Trophoblast cell (in vitro differentiated cells and primary cell): ENCODE measurements at regions not wholly inside any gene's neighbourhood (a gene's known extent, or its start where the extent isn't known, plus 50 kb on each side); places are given as distances from the start of the nearest gene placed in this dataset.
A peak's percentile ranks its signal among the peaks of the same experiment; 100 is the strongest.

Source experiments
- DNase-seq, 2 donors: peaks; one replicate each; pipeline ENCODE4 v3.0.0-alpha.2; 2016
- H2AFZ ChIP-seq: 2 replicates; pipeline ENCODE4 v1.6.1; 2013; ENCODE audit warnings: low read length, moderate library complexity, mild to moderate bottlenecking; ENCODE audit not compliant: insufficient read depth, poor library complexity
- H2AK5ac ChIP-seq: 2 replicates; pipeline ENCODE4 v1.6.1; 2013; ENCODE audit warnings: mild to moderate bottlenecking, low read length
- H2BK120ac ChIP-seq: 2 replicates; pipeline ENCODE4 v1.6.1; 2013; ENCODE audit warnings: low read length, mild to moderate bottlenecking, moderate library complexity; ENCODE audit not compliant: insufficient read depth, poor library complexity
- H2BK12ac ChIP-seq: 2 replicates; pipeline ENCODE4 v1.6.1; 2013; ENCODE audit warnings: mild to moderate bottlenecking, low read length, moderate library complexity
- H2BK5ac ChIP-seq: 2 replicates; pipeline ENCODE4 v1.6.1; 2013; ENCODE audit warnings: low read length, low read depth, moderate library complexity, mild to moderate bottlenecking; ENCODE audit not compliant: poor library complexity
- H3K14ac ChIP-seq: 2 replicates; pipeline ENCODE4 v1.6.1; 2013; ENCODE audit warnings: mild to moderate bottlenecking, low read length
- H3K18ac ChIP-seq: 2 replicates; pipeline ENCODE4 v1.6.1; 2013; ENCODE audit warnings: mild to moderate bottlenecking, low read length
- H3K23ac ChIP-seq: 2 replicates; pipeline ENCODE4 v1.6.1; 2013; ENCODE audit warnings: low read length
- H3K27ac ChIP-seq: 2 replicates; pipeline ENCODE4 v1.5.1; 2013; ENCODE audit warnings: low read depth, mild to moderate bottlenecking, inconsistent platforms, low read length, moderate library complexity
- H3K27me3 ChIP-seq: 2 replicates; pipeline ENCODE4 v1.6.1; 2013; ENCODE audit warnings: inconsistent platforms, mild to moderate bottlenecking, low read length, moderate library complexity; ENCODE audit not compliant: insufficient read depth
- H3K36me3 ChIP-seq, 2 experiments: 1 replicate in 1 of 2; 2 replicates in 1 of 2; pipeline ENCODE4 v1.6.1; 2013; ENCODE audit warnings: low read length in 2 of 2, mild to moderate bottlenecking in 2 of 2, moderate library complexity in 1 of 2; ENCODE audit not compliant: insufficient read depth in 2 of 2, control insufficient read depth in 1 of 2
- H3K4ac ChIP-seq: 2 replicates; pipeline ENCODE4 v1.6.1; 2013; ENCODE audit warnings: low read depth, mild to moderate bottlenecking, low read length, moderate library complexity
- H3K4me1 ChIP-seq, 2 experiments: 1 replicate in 1 of 2; 2 replicates in 1 of 2; pipeline ENCODE4 v1.6.1; 2013; ENCODE audit warnings: low read length in 2 of 2, mild to moderate bottlenecking in 2 of 2, moderate library complexity in 1 of 2; ENCODE audit not compliant: insufficient read depth in 2 of 2, control insufficient read depth in 1 of 2
- H3K4me2 ChIP-seq: 2 replicates; pipeline ENCODE4 v1.6.1; 2013; ENCODE audit warnings: inconsistent platforms, mild to moderate bottlenecking, low read length, moderate library complexity
- H3K4me3 ChIP-seq: 2 replicates; pipeline ENCODE4 v1.5.1; 2013; ENCODE audit warnings: mild to moderate bottlenecking, low read depth, low read length, inconsistent platforms
- H3K79me1 ChIP-seq: one replicate; pipeline ENCODE4 v1.6.1; 2013; ENCODE audit warnings: low read length
- H3K79me2 ChIP-seq: 2 replicates; pipeline ENCODE4 v1.6.1; 2013; ENCODE audit warnings: low read length, mild to moderate bottlenecking; ENCODE audit not compliant: control insufficient read depth, insufficient read depth, poor library complexity
- H3K9ac ChIP-seq: 2 replicates; pipeline ENCODE4 v1.6.1; 2013; ENCODE audit warnings: mild to moderate bottlenecking, low read length
- H3K9me3 ChIP-seq: 2 replicates; pipeline ENCODE4 v1.6.1; 2013; ENCODE audit warnings: low read depth, mild to moderate bottlenecking, control low read depth, inconsistent platforms, low read length; ENCODE audit not compliant: insufficient read depth
- H4K12ac ChIP-seq: 2 replicates; pipeline ENCODE4 v1.6.1; 2013; ENCODE audit warnings: low read depth, mild to moderate bottlenecking, low read length, moderate library complexity
- H4K8ac ChIP-seq: 2 replicates; pipeline ENCODE4 v1.6.1; 2013; ENCODE audit warnings: low read depth, mild to moderate bottlenecking, low read length, moderate library complexity
- H4K91ac ChIP-seq: one replicate; pipeline ENCODE4 v1.6.1; 2013; ENCODE audit warnings: low read depth, mild to moderate bottlenecking, low read length, moderate library complexity
- WGBS: extraction: QIAGEN DNeasy Blood & Tissue Kit; methylation state at CpG from one replicate; pipeline ENCODE4 v1.1.7; 2013; ENCODE audit warnings: missing lambda C conversion rate; ENCODE audit not compliant: insufficient read length, insufficient coverage; ENCODE audit errors: extremely low coverage; 5-methylcytosine and 5-hydroxymethylcytosine counted together

- Histone ChIP-seq H3K27ac (no peak overlapping the region), H3K36me3 (peaks cover 2 to 5% of the 10 kb centered on the region in 2 experiments), H3K79me2 (no peaks in the 10 kb centered on the region), H3K23ac (no peak overlapping the region), H3K4me3 (no peak overlapping the region), H3K18ac (no peak overlapping the region), H3K4ac (no peak overlapping the region), H2BK12ac (no peak overlapping the region), H3K9ac (no peak overlapping the region), H2BK120ac (no peak overlapping the region), H4K12ac (no peak overlapping the region), H3K4me1 (no peaks in the 10 kb centered on the region), H3K9me3 (no peaks in the 10 kb centered on the region), H4K91ac (no peak overlapping the region), H2BK5ac (no peak overlapping the region), H2AFZ (no peak overlapping the region), H3K27me3 (no peaks in the 10 kb centered on the region), H3K79me1 (no peaks in the 10 kb centered on the region), H4K8ac (no peak overlapping the region), H2AK5ac (no peak overlapping the region), H3K4me2 (no peak overlapping the region), H3K14ac (no peak overlapping the region)
- no CpG with 5 or more reads among the region's 2 CpGs for WGBS
- no peak for DNase-seq
Observed at GRCh38 chr6:144535630-144536029, 250.5 kb downstream of the UTRN start.

- H3K14ac ChIP-seq: no peak overlapping the region
- DNase-seq: no peak
- no peak overlapping the region for H2AK5ac ChIP-seq
- no CpG with 5 or more reads among the region's 1 CpG for WGBS
- H2BK120ac ChIP-seq: no peak overlapping the region
- H3K4ac ChIP-seq: no peak overlapping the region
- H3K9me3 ChIP-seq: no peaks in the 10 kb centered on the region
- no peak overlapping the region for H3K9ac ChIP-seq
- no peak overlapping the region for H3K23ac ChIP-seq
- no peak overlapping the region for H3K4me3 ChIP-seq
- H3K4me2 ChIP-seq: no peak overlapping the region
- no peaks in the 10 kb centered on the region for H3K79me1 ChIP-seq
- H4K8ac ChIP-seq: no peak overlapping the region
- no peak overlapping the region for H2BK12ac ChIP-seq
- H3K79me2 ChIP-seq: no peaks in the 10 kb centered on the region
- peaks cover 5% of the 10 kb centered on the region in 2 experiments for H3K36me3 ChIP-seq
- no peak overlapping the region for H4K91ac ChIP-seq
- H3K4me1 ChIP-seq: no peaks in the 10 kb centered on the region
- H2AFZ ChIP-seq: no peak overlapping the region
- no peak overlapping the region for H2BK5ac ChIP-seq
- H3K27ac ChIP-seq: no peak overlapping the region
- H4K12ac ChIP-seq: no peak overlapping the region
- H3K27me3 ChIP-seq: no peaks in the 10 kb centered on the region
- no peak overlapping the region for H3K18ac ChIP-seq
Observed at GRCh38 chr6:144536079-144536478, 250.9 kb downstream of the UTRN start.

- peak; percentile 37 to 65 for DNase-seq
- no peak overlapping the region for H4K91ac ChIP-seq
- peaks cover 1% of the 10 kb centered on the region for H3K9me3 ChIP-seq
- no peak overlapping the region for H3K4me3 ChIP-seq
- H3K79me2 ChIP-seq: no peaks in the 10 kb centered on the region
- no peaks in the 10 kb centered on the region for H3K27me3 ChIP-seq
- no peak overlapping the region for H3K14ac ChIP-seq
- H2AFZ ChIP-seq: no peak overlapping the region
- H4K12ac ChIP-seq: no peak overlapping the region
- H4K8ac ChIP-seq: no peak overlapping the region
- no peak overlapping the region for H2BK5ac ChIP-seq
- H3K18ac ChIP-seq: no peak overlapping the region
- H3K79me1 ChIP-seq: no peaks in the 10 kb centered on the region
- H3K23ac ChIP-seq: peak overlapping the region; percentile 75
- WGBS: 100% methylated on average over 1 of the region's 8 CpGs
- no peak overlapping the region for H3K9ac ChIP-seq
- no peak overlapping the region for H2BK120ac ChIP-seq
- H3K4me2 ChIP-seq: no peak overlapping the region
- H2AK5ac ChIP-seq: no peak overlapping the region
- H3K36me3 ChIP-seq: peaks cover 4 to 7% of the 10 kb centered on the region in 2 experiments
- H3K4ac ChIP-seq: no peak overlapping the region
- H3K27ac ChIP-seq: no peak overlapping the region
- no peaks in the 10 kb centered on the region for H3K4me1 ChIP-seq
- H2BK12ac ChIP-seq: no peak overlapping the region
Observed at GRCh38 chr6:144543006-144543871, 258.1 kb downstream of the UTRN start.

- Histone ChIP-seq H2BK5ac (no peak overlapping the region), H3K27me3 (no peaks in the 10 kb centered on the region), H3K36me3 (peaks cover 4 to 7% of the 10 kb centered on the region in 2 experiments), H2AK5ac (no peak overlapping the region), H3K4ac (no peak overlapping the region), H3K14ac (no peak overlapping the region), H3K9ac (no peak overlapping the region), H2BK12ac (no peak overlapping the region), H3K18ac (no peak overlapping the region), H4K12ac (no peak overlapping the region), H3K23ac (no peak overlapping the region), H3K79me1 (no peaks in the 10 kb centered on the region), H3K4me3 (no peak overlapping the region), H2AFZ (no peak overlapping the region), H3K9me3 (peaks cover 1% of the 10 kb centered on the region), H2BK120ac (no peak overlapping the region), H4K8ac (no peak overlapping the region), H3K27ac (no peak overlapping the region), H4K91ac (no peak overlapping the region), H3K4me2 (no peak overlapping the region), H3K4me1 (no peaks in the 10 kb centered on the region), H3K79me2 (no peaks in the 10 kb centered on the region)
- DNase-seq: no peak
- WGBS: no CpG with 5 or more reads among the region's 7 CpGs
Observed at GRCh38 chr6:144544266-144544830, 259.2 kb downstream of the UTRN start.
